ENCODE measurements at regions not wholly inside any gene's neighbourhood (a gene's known extent, or its start where the extent isn't known, plus 50 kb on each side); places are given as distances from the start of the nearest gene placed in this dataset.
A peak's percentile ranks its signal among the peaks of the same experiment; 100 is the strongest.

- TF ChIP-seq CTCF (IDR thresholded peaks at IDR 0.05) (peak; percentile 70 to 75), POLR2A (IDR thresholded peaks at IDR 0.05) (no peak), POLR2AphosphoS5 (IDR thresholded peaks at IDR 0.05) (no peak), EP300 (IDR thresholded peaks at IDR 0.05) (no peak)
Measured at GRCh38 chr3:193780810-193781478, 187.9 kb downstream of the OPA1 start.

Measured in suprapubic skin (tissue), 4 donors.